ENCODE measurements at regions not wholly inside any gene's neighbourhood (a gene's known extent, or its start where the extent isn't known, plus 50 kb on each side); places are given as distances from the start of the nearest gene placed in this dataset.

GRCh38 chr2:880201-880970 is 70.3 kb upstream of the SNTG2 start:
- WGBS (ENCODE audit: extremely low coverage, insufficient coverage, low lambda C conversion rate), result no CpG with 5 or more reads among the region's 29 CpGs
- no peak for DNase-seq
- H3K27me3 ChIP-seq (ENCODE audit: insufficient read depth, low read length, poor library complexity), result no peaks in the 10 kb centered on the region

DNA sequence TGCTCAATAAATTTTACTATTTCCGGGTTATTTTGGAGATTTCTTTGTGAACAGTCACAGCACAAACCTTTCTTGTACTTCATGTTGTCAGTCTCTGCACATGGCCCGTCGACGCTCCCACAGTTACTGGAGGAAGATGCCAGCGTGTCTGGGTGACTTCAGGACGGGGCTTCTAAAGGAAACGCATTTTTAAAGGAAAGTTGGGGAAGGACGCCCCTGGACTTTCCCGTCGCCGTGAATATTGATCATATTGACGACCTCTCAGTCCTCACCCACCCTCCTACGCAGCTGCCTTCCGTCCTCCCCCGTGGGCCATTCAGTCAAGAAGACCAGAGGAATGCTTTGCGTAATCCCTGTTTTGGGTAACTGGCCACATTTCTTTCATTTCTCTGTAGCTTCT is 71.1 kb upstream of the SNTG2 start:
- no peak overlapping the region for H3K56ac ChIP-seq (ENCODE audit: low read length)
- no peaks in the 10 kb centered on the region for H3K27me3 ChIP-seq (ENCODE audit: insufficient read depth, low read length, poor library complexity)
- H3K23ac ChIP-seq (ENCODE audit: low read length), result no peak overlapping the region
- WGBS (ENCODE audit: extremely low coverage, insufficient coverage, low lambda C conversion rate), result no CpG with 5 or more reads among the region's 16 CpGs
- H3K4me3 ChIP-seq (ENCODE audit: low read length), result no peak overlapping the region
- H2BK120ac ChIP-seq (ENCODE audit: low read depth, low read length), result no peak overlapping the region
- no peak overlapping the region for H2BK15ac ChIP-seq (replicated peaks; ENCODE audit: low read depth)
- H3K27ac ChIP-seq (ENCODE audit: low read depth, low read length), result no peak overlapping the region
- no peaks in the 10 kb centered on the region for H3K4me1 ChIP-seq (ENCODE audit: control insufficient read depth, low read depth, low read length)
- H2BK5ac ChIP-seq (ENCODE audit: low read length), result no peak overlapping the region
- no peak overlapping the region for H4K8ac ChIP-seq (ENCODE audit: low read depth, low read length)
- H3K18ac ChIP-seq (ENCODE audit: low read length), result no peak overlapping the region
- H3K79me1 ChIP-seq (ENCODE audit: low read length), result no peaks in the 10 kb centered on the region
- DNase-seq, result no peak
- H2AK5ac ChIP-seq (ENCODE audit: low read length), result no peak overlapping the region
- no peak overlapping the region for H3K4me2 ChIP-seq (ENCODE audit: low read length)
- no peaks in the 10 kb centered on the region for H3K79me2 ChIP-seq (ENCODE audit: control insufficient read depth, insufficient read depth, low read length)
- H3K9ac ChIP-seq (ENCODE audit: low read length), result no peak overlapping the region
- no peaks in the 10 kb centered on the region for H3K36me3 ChIP-seq (ENCODE audit: control insufficient read depth, insufficient read depth, low read length)
- no peak overlapping the region for H3K4ac ChIP-seq (ENCODE audit: low read depth, low read length)
- no peak overlapping the region for H4K5ac ChIP-seq (ENCODE audit: low read length)

More at GRCh38 chr2:880201-880970, 70.3 kb upstream of the SNTG2 start:
- H3K4me1 ChIP-seq (ENCODE audit: control insufficient read depth, low read depth, low read length), result no peaks in the 10 kb centered on the region
- H3K79me1 ChIP-seq (ENCODE audit: low read length), result no peaks in the 10 kb centered on the region
- H3K27ac ChIP-seq (ENCODE audit: low read depth, low read length), result no peak overlapping the region
- no peak overlapping the region for H2BK5ac ChIP-seq (ENCODE audit: low read length)
- no peak overlapping the region for H2BK120ac ChIP-seq (ENCODE audit: low read depth, low read length)
- no peaks in the 10 kb centered on the region for H3K36me3 ChIP-seq (ENCODE audit: control insufficient read depth, insufficient read depth, low read length)
- no peak overlapping the region for H3K4ac ChIP-seq (ENCODE audit: low read depth, low read length)
- no peak overlapping the region for H3K4me3 ChIP-seq (ENCODE audit: low read length)
- H3K4me2 ChIP-seq (ENCODE audit: low read length), result no peak overlapping the region
- H3K23ac ChIP-seq (ENCODE audit: low read length), result no peak overlapping the region
- H2BK15ac ChIP-seq (replicated peaks; ENCODE audit: low read depth), result no peak overlapping the region
- no peak overlapping the region for H3K9ac ChIP-seq (ENCODE audit: low read length)
- H4K8ac ChIP-seq (ENCODE audit: low read depth, low read length), result no peak overlapping the region
- H4K5ac ChIP-seq (ENCODE audit: low read length), result no peak overlapping the region
- H3K56ac ChIP-seq (ENCODE audit: low read length), result no peak overlapping the region
- H2AK5ac ChIP-seq (ENCODE audit: low read length), result no peak overlapping the region
- H3K18ac ChIP-seq (ENCODE audit: low read length), result no peak overlapping the region
- no peaks in the 10 kb centered on the region for H3K79me2 ChIP-seq (ENCODE audit: control insufficient read depth, insufficient read depth, low read length)

DNA sequence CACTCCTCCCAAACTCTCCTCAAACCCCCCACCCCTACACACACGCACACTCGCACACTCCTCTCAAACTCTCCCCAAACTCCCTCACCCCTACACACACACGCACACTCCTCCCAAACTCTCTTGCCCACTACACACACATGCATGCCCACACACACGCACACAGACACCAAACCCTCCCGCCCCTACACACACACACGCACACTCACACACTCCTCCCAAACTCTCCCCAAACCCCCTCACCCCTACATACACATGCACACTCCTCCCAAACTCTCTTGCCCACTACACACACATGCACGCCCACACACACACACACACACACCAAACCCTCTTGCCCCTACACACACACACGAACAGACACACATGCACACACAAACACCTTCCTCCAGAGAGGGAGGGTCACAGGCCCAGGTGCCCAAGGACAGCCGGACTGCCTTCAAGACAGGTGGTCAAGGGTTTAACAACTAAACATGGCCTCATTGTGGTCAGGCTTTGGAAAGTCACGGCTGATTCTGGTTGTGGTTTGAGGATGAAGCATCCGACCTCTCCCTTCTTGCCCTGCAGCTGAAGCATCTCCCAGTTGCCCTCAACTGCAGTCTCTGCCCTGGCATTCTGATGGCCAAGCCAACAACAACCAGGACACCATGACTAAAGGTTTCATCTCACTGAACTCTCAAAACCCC is 72.3 kb upstream of the SNTG2 start:
- no peak overlapping the region for H3K56ac ChIP-seq (ENCODE audit: low read length)
- no peak overlapping the region for H3K4me2 ChIP-seq (ENCODE audit: low read length)
- H2BK15ac ChIP-seq (replicated peaks; ENCODE audit: low read depth), result no peak overlapping the region
- H3K27me3 ChIP-seq (ENCODE audit: insufficient read depth, low read length, poor library complexity), result no peaks in the 10 kb centered on the region
- H4K8ac ChIP-seq (ENCODE audit: low read depth, low read length), result no peak overlapping the region
- H3K18ac ChIP-seq (ENCODE audit: low read length), result no peak overlapping the region
- no peak overlapping the region for H2BK5ac ChIP-seq (ENCODE audit: low read length)
- no peak overlapping the region for H3K9ac ChIP-seq (ENCODE audit: low read length)
- 100% methylated on average over 4 of the region's 11 CpGs for WGBS (ENCODE audit: extremely low coverage, insufficient coverage, low lambda C conversion rate)
- no peak overlapping the region for H3K23ac ChIP-seq (ENCODE audit: low read length)
- H3K79me1 ChIP-seq (ENCODE audit: low read length), result no peaks in the 10 kb centered on the region
- H3K36me3 ChIP-seq (ENCODE audit: control insufficient read depth, insufficient read depth, low read length), result no peaks in the 10 kb centered on the region
- no peak overlapping the region for H2BK120ac ChIP-seq (ENCODE audit: low read depth, low read length)
- H3K27ac ChIP-seq (ENCODE audit: low read depth, low read length), result no peak overlapping the region
- no peak overlapping the region for H3K4ac ChIP-seq (ENCODE audit: low read depth, low read length)
- no peak overlapping the region for H4K5ac ChIP-seq (ENCODE audit: low read length)
- no peaks in the 10 kb centered on the region for H3K4me1 ChIP-seq (ENCODE audit: control insufficient read depth, low read depth, low read length)
- no peak for DNase-seq
- no peaks in the 10 kb centered on the region for H3K79me2 ChIP-seq (ENCODE audit: control insufficient read depth, insufficient read depth, low read length)
- H3K4me3 ChIP-seq (ENCODE audit: low read length), result no peak overlapping the region
- no peak overlapping the region for H2AK5ac ChIP-seq (ENCODE audit: low read length)

GRCh38 chr2:877747-878146 is 72.9 kb upstream of the SNTG2 start:
- Histone ChIP-seq H3K9ac (ENCODE audit: low read length) (no peak overlapping the region), H3K4me3 (ENCODE audit: low read length) (no peak overlapping the region), H3K27ac (ENCODE audit: low read depth, low read length) (no peak overlapping the region), H4K8ac (ENCODE audit: low read depth, low read length) (no peak overlapping the region), H2AK5ac (ENCODE audit: low read length) (no peak overlapping the region), H3K4me2 (ENCODE audit: low read length) (no peak overlapping the region), H3K36me3 (ENCODE audit: control insufficient read depth, insufficient read depth, low read length) (no peaks in the 10 kb centered on the region), H3K23ac (ENCODE audit: low read length) (no peak overlapping the region), H3K79me1 (ENCODE audit: low read length) (no peaks in the 10 kb centered on the region), H2BK15ac (replicated peaks; ENCODE audit: low read depth) (no peak overlapping the region), H3K18ac (ENCODE audit: low read length) (no peak overlapping the region), H2BK120ac (ENCODE audit: low read depth, low read length) (no peak overlapping the region), H3K27me3 (ENCODE audit: insufficient read depth, low read length, poor library complexity) (no peaks in the 10 kb centered on the region), H4K5ac (ENCODE audit: low read length) (no peak overlapping the region), H3K79me2 (ENCODE audit: control insufficient read depth, insufficient read depth, low read length) (no peaks in the 10 kb centered on the region), H3K4ac (ENCODE audit: low read depth, low read length) (no peak overlapping the region), H3K4me1 (ENCODE audit: control insufficient read depth, low read depth, low read length) (no peaks in the 10 kb centered on the region), H2BK5ac (ENCODE audit: low read length) (no peak overlapping the region), H3K56ac (ENCODE audit: low read length) (no peak overlapping the region)
- no peak for DNase-seq
- WGBS (ENCODE audit: extremely low coverage, insufficient coverage, low lambda C conversion rate), result 100% methylated on average over 2 of the region's 14 CpGs

DNA sequence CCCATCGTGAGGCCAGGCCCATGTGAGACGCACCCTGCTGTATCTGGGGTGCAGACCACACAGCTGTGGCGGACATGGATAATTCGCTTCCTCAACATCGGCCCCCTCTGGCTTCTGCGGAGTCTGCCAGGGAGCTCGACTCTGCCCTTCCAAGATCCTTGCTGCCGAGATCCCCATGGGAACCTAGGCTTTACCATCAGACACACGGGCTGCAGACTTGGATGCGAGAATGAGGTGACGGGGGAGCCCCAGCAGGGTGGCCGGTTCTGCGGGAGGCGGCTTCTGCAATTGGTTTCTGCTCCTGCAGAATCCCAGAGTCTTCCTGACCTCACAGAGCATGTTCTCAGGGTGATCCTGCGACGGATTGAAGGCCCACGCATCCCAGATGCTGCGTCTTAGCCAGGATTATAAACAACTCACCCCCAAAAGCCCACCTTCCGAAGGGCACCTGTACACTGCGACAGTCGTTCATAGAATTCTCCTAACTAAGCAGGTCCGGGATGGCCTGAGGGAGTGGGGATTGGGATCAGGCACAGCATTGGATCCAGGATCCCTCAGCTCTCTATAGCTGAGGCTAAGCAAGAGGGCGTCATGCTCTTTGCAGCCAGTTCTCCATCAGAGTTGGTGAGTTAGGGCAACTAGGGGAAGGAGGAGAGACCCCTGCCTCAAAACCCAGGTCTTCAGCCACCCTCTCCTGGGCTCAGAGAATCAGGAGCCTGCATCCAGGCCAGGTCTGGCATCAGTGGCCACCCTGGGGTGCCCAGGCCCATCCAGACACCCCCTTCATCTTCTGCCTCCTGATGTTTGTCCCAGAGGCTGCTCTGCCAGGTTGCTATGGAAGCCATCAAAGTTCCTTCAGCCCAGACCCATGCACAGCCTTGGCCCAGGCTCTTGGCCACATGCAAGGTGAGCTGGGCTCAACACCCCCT is 74.7 kb upstream of the SNTG2 start:
- Histone ChIP-seq H3K9ac (ENCODE audit: low read length) (no peak overlapping the region), H4K5ac (ENCODE audit: low read length) (no peak overlapping the region), H3K18ac (ENCODE audit: low read length) (no peak overlapping the region), H3K4me2 (ENCODE audit: low read length) (no peak overlapping the region), H2BK120ac (ENCODE audit: low read depth, low read length) (no peak overlapping the region), H3K23ac (ENCODE audit: low read length) (no peak overlapping the region), H3K4me3 (ENCODE audit: low read length) (no peak overlapping the region), H2BK5ac (ENCODE audit: low read length) (no peak overlapping the region), H3K27me3 (ENCODE audit: insufficient read depth, low read length, poor library complexity) (no peaks in the 10 kb centered on the region), H2BK15ac (replicated peaks; ENCODE audit: low read depth) (no peak overlapping the region), H3K56ac (ENCODE audit: low read length) (no peak overlapping the region), H3K79me2 (ENCODE audit: control insufficient read depth, insufficient read depth, low read length) (no peaks in the 10 kb centered on the region), H3K79me1 (ENCODE audit: low read length) (no peaks in the 10 kb centered on the region), H3K4ac (ENCODE audit: low read depth, low read length) (no peak overlapping the region), H3K36me3 (ENCODE audit: control insufficient read depth, insufficient read depth, low read length) (no peaks in the 10 kb centered on the region), H4K8ac (ENCODE audit: low read depth, low read length) (no peak overlapping the region), H3K4me1 (ENCODE audit: control insufficient read depth, low read depth, low read length) (no peaks in the 10 kb centered on the region), H3K27ac (ENCODE audit: low read depth, low read length) (no peak overlapping the region), H2AK5ac (ENCODE audit: low read length) (no peak overlapping the region)
- whole genome bisulfite sequencing (ENCODE audit: extremely low coverage, insufficient coverage, low lambda C conversion rate), result no CpG with 5 or more reads among the region's 23 CpGs
- no peak for DNase-seq
